Stimulated activated CD4-positive, alpha-beta T cell treated with anti-CD3 and anti-CD28 coated beads, Interleukin-2, amount 100 ng/mL, for 24 hours (primary cell): ENCODE measurements at regions not wholly inside any gene's neighbourhood (a gene's known extent, or its start where the extent isn't known, plus 50 kb on each side); places are given as distances from the start of the nearest gene placed in this dataset.

Experiments used
- DNase-seq, 2 donors: peaks; one replicate each; pipeline ENCODE4 v3.0.0-alpha.2; 2020

DNA sequence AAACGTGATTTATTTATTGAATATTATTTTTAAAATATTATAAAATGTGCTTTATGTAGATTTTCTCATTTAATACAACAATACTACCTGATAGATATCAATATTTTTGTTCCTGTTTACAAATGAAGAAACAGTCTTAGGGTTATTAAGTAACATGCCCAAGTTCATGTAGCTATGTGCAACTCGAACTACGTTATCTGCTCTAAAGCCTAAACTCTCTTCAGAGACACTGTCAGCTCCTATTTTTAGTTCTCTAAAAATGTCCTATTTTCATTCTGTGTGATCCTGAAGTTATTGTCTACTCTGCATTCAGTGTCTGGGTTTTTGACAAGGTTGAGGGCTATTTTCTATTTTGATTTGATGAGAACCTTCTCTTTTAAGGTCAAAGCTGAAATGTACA is 550.1 kb upstream of the B3GALT2 start:
- no peak for DNase-seq

DNA sequence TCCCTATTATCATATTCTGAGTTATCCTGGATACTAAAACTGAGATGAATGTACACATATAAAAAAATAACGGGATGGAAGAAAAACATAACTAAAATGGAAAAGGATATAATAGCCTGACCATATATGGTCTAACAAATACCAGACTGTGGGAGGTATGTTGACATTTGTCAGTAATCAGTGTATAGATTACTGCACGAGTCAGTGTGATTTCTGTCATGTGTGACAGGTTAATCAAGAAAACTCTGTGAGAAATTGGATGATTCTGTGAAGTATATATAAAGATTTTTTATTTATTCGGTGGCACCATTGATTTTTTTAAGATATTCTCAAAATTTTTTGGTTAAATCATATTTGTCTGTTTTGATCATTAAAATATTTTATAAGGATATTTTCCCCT is 547.3 kb upstream of the B3GALT2 start:
- DNase-seq, result no peak

DNA sequence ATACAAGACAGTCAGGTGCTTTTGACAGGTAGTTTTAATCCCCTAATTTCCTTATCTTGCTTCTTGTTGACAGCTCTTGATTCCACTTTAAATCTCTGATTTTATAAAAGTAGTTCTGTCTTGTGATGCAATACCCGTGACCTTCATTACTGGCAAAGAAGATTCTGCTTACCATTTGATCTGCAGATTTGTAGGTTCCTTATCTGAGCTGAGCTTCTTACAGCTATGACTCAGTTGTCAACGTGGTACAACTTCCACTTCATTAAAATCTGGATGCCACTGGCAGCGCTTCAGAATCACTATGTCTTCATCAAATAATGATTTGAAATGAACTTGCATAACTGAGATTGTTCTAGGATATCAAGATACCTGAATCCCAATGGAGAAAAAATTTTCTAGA is 543.6 kb upstream of the B3GALT2 start:
- DNase-seq, result no peak

DNA sequence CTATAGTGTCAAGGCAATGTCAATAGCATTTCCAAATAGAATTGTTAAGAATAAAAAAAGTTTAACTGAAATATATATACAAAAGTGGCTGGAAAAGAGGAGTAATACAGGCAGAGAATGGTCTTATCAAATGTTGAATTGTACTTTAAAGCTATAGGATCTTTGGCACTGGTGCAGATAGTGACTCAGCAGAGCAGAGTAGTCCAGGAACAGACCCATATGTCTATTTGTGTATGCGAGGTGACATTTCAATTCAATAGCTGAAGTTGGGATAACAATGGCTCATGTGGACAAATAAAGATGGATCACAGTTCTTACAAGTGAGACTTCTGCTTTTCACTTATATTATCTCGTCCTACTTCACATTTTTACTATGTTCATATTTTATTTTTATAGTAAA is 543.0 kb upstream of the B3GALT2 start:
- DNase-seq, result no peak

DNA sequence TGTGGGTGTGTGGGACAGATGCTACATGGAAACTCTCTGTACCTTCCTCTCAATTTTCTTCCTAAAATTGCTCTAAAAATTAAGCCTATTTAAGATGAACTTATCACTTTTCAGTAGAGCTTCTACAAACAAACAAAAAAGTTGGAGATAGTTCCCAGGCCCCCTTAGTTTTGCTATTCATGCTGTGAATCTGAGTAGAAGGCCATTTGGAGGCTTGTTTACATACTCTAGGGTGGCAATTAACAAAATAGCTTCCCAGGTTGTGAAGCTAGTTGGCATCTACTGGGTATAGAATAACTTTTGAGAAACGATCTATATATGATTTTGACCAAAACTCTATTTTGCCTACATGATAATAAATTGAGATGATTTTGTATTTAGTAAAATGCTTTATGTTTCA is 541.4 kb upstream of the B3GALT2 start:
- no peak for DNase-seq

DNA sequence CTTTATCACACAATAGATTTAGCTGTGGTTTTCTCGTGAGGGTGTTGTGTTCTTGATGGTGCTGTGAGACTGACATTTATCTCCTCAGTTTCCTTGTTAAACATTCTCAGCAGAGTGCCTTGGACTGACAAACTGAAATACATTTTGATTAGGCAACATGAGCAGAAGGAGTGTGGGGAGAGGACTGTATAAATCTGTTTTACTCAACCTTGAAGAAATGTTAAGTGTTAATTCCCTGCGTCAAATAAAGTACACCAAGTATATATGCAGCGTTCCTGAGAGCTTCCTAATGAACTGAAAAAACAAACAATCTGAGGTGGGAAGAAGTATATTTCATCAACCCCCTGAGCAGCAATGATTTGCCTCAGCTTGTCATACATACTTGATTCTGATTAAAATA is 540.3 kb upstream of the B3GALT2 start:
- DNase-seq, result no peak

DNA sequence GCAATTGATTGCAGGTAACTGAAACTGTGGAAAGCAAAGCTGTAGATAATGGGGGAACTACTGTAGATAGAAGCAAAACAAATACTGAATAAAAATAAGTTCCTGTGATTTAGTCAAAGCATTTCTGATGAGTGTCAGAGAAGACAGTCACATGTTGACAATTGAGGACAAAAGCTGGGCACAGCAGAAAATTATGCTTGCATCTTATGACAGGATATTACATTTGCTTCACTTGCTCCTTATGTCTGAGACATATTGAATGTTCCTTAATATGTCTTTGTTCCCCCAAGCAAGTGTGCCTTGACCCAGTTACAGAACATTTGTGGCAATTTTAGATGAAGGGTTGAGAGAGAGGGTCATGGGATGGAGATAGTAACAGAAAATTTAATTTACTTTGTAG is 526.0 kb upstream of the B3GALT2 start:
- no peak for DNase-seq

DNA sequence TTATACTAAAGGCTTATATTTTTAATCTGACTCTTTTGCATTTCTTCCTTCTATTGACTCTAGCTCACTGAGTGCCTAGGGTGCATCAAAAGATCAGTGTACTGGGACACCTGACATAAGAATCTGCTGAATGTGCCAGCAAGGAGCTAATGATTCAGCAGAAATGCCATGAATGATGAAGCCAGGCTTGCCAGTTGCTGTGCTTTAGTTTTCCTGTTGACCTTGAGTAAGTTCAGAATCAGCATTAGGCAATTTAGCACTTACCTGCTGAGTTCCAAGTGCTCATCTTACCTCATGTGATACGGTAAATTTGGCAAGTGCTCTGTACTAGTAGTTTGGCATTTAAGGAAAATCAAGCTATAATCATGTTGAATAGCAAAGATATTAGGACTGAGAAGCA is 523.2 kb upstream of the B3GALT2 start:
- no peak for DNase-seq

DNA sequence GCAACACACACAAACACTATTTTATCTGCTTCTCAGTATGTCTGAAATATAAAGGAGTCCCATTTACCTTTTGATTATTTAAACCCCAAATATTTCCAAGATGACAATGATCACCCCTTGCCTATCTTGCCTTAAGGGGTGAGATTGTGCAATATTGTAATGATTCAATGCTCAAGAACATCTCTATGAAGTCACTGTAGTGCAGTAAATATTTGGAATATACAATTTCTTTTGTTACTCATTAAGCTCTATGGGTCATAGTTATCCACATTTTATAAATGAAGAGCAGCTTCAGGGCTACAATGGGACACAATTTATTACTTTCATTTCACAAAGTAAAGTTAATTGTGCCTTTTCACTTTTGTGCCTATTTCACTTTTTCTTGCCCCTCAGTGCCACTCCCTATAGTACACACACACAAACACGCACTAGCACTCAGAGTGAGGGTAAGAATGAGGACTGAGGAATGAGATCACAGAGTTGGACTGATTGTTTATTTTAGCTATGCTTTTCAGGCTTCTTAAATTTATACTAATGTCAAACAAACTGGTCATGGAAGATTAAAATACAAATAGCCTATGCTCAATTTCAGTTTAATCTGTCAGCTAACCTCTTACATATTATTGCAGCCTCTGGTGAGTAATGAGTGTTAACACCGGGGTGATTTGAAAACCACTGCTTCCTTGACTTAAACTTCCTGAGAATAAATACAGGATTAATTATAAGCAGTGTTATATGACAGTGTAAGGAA is 521.0 kb upstream of the B3GALT2 start:
- DNase-seq, result no peak

DNA sequence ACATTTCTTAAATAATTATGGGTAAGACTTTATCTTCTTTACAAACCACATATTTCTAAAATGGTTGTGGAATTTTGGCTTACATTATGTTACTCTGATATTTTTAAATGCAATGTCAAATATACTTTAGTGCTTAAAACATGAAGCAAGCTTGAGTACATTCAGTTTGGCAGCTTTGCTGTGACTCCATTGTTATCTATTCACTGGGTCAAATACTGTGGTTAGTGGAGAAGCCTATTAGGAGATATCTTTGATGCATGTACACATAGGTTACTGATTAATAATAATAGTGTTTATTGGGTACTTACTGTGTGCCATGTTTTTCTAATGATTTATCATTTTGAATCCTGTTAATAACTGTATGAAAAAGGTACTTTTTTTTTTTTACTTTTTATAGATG is 520.4 kb upstream of the B3GALT2 start:
- DNase-seq, result no peak

DNA sequence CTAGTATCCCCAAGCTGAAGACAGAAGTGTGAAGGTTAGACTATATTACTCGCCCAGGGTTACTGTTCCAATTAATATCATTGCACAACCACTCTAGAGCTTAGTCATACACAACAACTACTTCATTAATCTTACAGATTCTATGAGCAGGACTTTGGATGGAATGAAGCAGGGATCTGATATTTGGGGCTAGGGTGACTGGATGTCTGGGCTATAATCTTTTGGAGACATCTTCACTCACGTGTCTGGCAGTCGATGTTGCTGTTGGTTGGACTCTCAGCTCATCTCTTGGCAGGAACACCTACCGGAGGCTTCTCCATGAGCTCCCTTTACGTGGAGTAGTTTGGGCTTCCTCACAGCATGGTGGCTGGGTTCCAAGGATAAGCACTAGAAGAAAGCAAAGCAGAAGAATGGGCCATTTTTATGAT is 519.2 kb upstream of the B3GALT2 start:
- no peak for DNase-seq

DNA sequence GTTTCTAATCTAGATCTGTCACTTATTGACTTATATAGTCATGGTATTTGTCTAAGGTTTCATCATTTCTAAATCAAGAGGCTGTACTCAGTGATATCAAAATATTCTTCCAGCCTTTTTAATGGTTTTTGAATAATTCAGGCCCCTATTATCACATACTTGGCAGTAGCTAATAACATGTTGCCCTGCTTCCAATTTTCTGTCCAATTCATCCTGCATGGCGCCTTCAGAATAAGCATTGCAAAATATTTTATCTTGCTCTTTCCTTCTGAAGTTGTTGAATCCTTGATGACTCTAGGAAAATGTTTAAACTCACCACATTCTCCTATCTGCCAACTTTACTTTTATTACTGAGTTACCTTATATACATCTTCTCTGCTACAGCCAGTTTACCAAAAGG is 517.2 kb upstream of the B3GALT2 start:
- no peak for DNase-seq

DNA sequence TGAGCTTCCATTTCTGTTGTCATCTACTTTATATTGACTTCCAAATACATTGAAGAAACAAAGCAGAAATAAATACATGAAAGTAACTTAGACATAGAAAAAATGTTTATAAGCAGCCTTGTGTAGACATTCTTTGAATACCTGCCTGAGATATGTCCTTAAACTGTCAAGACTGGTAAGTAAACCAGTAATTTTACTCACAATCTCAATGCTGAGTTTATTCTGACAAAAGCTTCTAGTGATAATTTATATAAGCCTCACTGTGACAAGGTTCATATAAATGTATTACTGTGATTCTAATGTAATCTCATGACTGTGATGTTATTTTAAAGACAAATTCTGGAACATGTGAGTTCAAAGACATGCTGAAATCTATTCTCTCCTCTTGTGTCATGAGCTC is 516.7 kb upstream of the B3GALT2 start:
- no peak for DNase-seq

DNA sequence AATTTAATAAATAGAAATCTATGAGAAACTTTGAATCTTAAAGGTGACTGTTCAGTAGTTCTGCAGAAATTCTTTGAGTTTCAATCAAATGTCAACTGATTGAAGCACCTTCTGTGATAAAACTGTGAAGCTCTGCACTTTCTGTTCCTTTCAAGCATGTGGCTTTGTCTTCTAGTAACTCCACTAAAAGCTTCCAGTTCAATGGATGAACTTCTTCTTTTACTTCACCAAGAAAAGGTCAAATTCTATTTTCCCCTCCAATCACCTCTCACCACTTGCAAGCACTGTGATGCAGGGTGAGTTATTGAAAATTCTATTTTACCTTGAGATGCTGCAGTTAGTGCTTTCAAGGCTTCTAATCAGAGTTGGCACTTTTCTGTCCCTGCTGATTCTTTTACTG is 515.3 kb upstream of the B3GALT2 start:
- no peak for DNase-seq

DNA sequence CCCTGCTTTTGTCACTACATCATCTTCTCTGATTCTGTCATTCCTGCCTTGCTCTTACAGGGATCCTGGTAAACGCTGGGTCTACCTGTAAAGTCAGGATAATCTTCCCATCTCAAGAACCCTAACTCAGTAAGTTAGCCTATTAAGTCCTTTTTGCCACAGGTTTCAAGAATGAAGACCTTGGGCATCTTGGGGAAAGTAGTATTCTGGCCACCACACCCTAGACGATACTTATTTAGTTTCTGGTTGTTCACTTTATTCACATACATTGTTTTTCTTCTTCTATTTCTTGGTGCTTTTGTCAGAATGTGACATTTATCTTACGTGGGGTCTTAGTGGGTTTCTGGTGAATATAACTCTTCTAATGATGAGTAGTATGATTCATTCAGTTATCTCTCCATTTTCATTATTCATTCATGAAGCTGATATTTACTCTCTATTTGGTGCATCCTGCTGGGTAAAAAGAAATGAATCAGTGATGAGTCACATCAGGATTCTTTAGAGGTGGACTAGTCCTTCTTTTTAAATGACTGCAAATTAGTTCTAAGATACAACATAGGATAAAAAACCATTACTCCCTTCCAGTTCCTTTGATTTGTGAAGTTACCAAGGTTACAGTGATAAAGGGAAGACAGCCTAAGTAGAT is 514.4 kb upstream of the B3GALT2 start:
- no peak for DNase-seq

DNA sequence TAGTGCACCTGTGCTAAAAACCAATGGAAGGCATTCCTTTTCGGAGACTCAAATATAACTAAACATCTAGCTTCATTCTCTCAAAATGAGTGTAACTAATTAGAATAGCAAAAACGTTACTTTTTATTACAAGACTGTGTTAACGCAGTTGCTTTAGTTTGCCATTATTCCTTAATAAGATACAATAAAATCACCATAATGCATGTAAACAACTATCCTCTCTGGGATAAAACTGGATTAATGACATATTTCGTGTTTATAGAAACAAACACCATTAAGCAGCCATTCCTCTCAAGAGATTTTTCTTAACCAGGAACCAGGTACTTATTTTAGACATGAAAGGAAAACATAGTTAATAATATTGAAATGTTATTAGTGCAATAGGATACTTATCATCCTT is 512.8 kb upstream of the B3GALT2 start:
- DNase-seq, result no peak

DNA sequence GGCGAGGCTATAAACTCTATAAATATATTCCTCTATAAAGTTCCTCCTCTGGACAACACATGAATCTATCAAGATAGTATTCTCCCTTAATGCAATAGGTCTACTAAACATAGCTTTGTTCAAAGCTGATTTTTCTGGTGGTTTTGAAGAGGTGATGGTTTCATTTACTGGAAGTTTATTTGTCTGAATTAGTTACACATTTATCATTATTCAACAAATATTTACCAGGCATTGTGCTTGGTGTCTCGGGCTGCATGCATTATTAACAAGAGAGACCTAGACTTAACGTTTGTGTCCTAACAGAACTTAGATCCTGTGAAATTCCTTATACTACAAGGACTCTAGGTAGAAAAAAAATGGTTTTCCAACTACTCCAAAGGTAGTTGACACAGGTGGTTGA is 511.4 kb upstream of the B3GALT2 start:
- no peak for DNase-seq

DNA sequence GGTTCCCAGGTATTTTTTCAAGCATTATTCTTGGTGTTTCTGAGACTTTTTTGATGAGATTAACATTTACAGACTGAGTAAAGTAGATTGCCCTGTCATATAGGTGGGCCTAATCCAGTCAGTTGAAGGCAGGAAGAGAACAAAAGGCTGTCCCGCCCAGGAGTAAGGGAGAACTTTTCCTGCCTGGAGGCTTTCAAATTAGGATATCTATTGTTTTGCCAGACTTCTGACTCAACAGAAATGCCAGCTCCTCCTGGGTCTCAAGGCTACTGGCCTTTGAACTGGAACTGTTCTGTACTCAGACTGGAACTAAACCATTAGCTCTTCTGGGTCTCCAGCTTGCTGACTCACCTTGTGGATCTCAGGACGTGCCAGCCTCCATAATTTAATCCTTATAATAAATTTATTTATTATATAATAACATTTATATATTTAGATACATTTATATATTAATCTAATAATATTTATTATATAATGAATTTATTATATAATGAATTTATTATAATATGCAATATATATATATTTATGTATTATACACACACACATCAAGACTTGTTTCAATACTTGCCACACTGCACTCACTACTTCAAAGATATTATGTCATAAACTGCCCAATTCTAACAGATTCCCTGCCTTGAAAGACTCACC is 510.8 kb upstream of the B3GALT2 start:
- no peak for DNase-seq

DNA sequence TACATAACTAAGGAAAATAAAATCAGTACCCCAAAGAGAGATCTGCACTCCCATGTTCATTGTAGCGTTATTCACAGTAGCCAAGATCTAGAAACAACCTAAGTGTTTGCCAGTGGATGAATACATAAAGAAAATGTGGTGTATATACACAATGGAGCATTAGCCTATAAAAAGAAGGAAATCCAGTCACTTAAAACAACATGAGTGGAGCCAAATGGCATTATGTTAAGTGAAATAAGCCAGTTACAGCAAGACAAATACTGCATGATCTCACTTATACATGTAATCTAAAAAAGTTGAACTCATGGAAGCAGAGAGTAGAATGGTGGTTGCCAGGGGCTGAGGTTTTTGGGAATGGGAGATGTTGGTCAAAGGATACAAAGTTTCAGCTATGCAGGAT is 508.3 kb upstream of the B3GALT2 start:
- DNase-seq, result no peak

DNA sequence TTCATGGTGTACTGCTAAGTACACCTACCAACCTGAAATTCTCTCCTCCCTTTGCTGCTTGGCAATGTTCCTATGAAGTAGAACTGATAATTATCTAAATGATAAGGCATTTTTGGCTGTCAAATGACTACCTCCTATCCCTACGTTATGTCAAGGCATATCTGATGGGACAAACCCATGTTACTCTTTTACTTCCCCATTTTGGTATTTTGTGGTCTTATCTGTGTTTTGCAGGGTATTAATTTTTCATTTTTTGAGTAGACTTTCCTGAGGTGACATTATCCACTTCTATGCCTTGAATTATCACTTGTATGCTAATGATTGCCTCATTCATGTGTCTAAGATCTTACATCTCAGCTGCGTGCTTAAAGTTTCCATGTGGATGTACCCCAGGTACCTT is 499.6 kb upstream of the B3GALT2 start:
- no peak for DNase-seq

DNA sequence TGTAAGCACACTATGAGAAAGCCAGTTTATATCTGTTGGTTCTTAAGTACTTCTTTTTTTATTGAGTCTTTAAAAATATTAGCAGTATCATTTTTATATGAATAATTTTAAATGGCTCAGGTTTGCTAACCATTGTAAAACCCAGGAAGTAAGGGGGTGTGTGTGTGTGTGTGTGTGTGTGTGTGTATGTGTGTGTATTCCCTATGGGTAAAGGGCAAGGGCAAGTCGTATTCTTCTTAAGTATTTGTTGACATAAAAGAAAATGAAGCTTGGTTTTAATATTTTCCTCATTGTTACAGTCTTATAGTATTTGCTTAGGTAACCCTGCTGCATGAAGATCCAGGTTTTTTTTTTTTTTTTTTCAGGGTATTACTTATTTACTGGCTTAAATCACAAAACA is 495.0 kb upstream of the B3GALT2 start:
- no peak for DNase-seq

DNA sequence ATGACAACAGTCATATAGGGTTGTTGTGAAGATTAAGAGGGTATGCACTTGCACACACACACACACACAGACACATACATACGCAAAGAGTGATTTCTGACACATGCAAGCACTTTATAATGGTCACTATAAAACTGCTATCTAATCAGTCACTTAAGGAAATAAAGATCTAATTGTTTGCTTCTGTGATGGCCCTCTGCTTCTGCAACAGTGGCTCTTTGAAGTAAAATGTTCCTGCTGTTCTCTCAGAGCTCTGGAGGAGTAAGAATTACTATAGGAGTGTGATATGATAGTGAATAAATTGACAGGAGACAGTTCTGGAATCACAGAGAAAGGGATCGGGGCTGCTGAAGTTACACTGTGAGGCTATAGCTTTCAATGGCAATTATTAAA is 494.5 kb upstream of the B3GALT2 start:
- no peak for DNase-seq

DNA sequence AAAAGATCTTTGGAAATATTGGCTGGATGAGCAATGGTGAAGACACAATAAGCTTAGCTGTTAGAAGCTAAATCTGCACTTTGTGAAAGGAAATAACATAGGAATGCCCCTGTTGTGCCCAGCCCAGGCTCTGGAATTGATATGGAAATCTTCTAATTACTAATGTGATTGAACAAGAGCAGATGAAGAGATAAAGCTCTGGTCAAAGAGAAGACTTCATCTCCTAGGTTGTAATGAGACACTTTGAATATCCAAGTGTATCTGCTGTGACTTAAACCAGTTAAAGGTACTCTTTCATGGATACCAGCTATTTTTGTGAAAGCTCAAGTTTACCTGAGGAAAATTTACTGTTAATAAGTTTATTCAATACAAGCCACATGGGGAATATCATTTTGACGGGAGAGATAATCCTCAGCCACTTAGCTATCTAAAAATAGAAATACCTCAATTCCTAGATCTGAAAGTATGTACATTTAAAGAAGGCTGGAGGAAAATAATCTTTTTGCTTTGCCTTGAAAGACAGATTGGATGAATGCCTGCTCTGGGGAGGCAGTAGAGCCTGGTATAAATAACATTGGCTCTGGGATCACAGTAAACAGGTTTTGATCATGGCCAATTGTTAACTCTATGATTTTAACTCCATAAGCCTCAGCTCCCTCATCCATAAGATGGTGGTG is 494.0 kb upstream of the B3GALT2 start:
- DNase-seq, result no peak

DNA sequence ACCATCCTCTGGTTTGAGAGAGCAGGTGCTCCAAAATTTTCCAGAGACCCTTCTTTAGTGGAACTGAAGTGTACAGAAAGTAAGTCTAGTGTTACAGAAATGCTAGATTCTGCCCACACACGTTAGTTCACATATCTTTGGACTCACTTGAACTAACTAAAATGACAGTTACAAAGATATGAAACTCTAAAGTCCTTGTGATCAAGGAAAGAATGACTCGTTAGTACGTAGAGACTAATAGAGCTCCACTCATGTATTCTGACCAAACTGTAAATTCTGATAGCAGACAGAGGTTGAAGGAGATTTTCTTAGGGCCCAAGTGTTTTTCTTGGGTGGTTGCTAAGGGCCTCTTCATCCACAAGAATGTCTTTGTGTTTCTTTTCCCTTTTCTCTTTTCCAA is 491.5 kb upstream of the B3GALT2 start:
- DNase-seq, result no peak
